Ovary (tissue), 7 donors: ENCODE measurements at regions not wholly inside any gene's neighbourhood (a gene's known extent, or its start where the extent isn't known, plus 50 kb on each side); places are given as distances from the start of the nearest gene placed in this dataset.

Experiments
- DNase-seq, 5 donors: peaks; one replicate each; pipeline ENCODE4 v3.0.0-alpha.2; 2019 to 2020
- H3K27ac ChIP-seq, 2 donors: fragments of 200-600 bp; one replicate each; pipeline versions ENCODE4 v1.5.1 to v1.8.0; 2019 to 2022
- H3K27me3 ChIP-seq: fragments of 200-600 bp; one replicate; pipeline ENCODE4 v1.8.0; 2022
- H3K36me3 ChIP-seq: fragments of 200-600 bp; sonication (generic); one replicate; pipeline ENCODE4 v1.5.1; 2019
- H3K4me1 ChIP-seq: one replicate; pipeline ENCODE4 v1.8.1; 2013; ENCODE audit warnings: mild to moderate bottlenecking, moderate library complexity; ENCODE audit not compliant: insufficient read depth
- H3K4me3 ChIP-seq: fragments of 200-600 bp; sonication (generic); one replicate; pipeline ENCODE4 v1.5.1; 2017
- H3K9me3 ChIP-seq, 2 donors: fragments of 200-600 bp in 1 of 2; sonication (generic) in 1 of 2; one replicate each; pipeline versions ENCODE4 v1.5.1 to v1.8.1; 2013 to 2019; ENCODE audit warnings: mild to moderate bottlenecking in 1 of 2, moderate library complexity in 1 of 2
- EP300 ChIP-seq: sonication (generic); formaldehyde crosslinking; IDR thresholded peaks from one replicate; pipeline ENCODE4 v1.6.1; 2017; ENCODE audit warnings: antibody characterized with exemption
- POLR2A ChIP-seq: fragments of 450-650 bp; IDR thresholded peaks from one replicate; pipeline ENCODE4 v1.6.1; 2017; ENCODE audit warnings: antibody characterized with exemption, mild to moderate bottlenecking, moderate library complexity
- WGBS, 3 donors: extraction: QIAGEN DNeasy Blood & Tissue Kit in 1 of 3; methylation state at CpG; one replicate each; pipeline versions ENCODE4 v1.1.5 to v1.1.7; 2013 to 2017; 5-methylcytosine and 5-hydroxymethylcytosine counted together
- intact Hi-C, 4 donors: fragments of 100-400 bp; cut with DNase I; formaldehyde crosslinking; loops; one replicate each; pipeline versions ENCODE4 v1.11.0 to v1.15.1; 2022 to 2023
- TF ChIP-seq, protein P1 (sequence below), 3 donors: fragments of 450-650 bp in 2 of 3; fragments of 200-600 bp in 1 of 3; IDR thresholded peaks; one replicate each; pipeline versions ENCODE4 v1.5.1 to v1.8.0; 2016 to 2022; ENCODE audit warnings: antibody characterized with exemption in 3 of 3, mild to moderate bottlenecking in 1 of 3
- donor health status: DM: no; HTN: no; CAD: no; lungs with moderate emphysema.
- donor health status: DM: no; HTN: no; CAD: no.
- donor health status: Bipolar disorder and iron deficiency.
- donor health status: DM: no; HTN: no; CAD: no.
- donor health status: DM: yes; HTN: yes; CAD: no.

DNA sequence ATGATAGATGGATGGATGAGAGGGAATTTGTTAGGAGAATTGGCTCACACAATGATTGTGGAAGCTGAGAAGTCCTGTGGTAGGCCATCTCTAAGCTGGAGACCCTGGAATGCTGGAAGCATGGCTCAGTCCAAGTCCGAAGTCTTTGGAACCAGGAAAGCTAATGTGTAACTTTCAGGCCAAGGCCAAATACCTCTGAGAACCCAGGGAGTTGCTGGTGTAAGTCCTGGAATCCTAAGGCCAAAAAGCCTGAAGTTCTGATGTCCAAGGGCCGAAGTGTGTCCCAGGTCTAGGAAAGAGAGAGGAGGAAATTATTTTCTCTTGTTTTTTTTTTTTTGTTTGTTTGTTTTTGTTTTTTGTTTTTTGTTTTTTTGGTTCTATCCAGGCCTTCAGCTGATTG, 492.2 kb upstream of the GCFC2 start:
- 58 to 71% (median 61%) methylated on average over 2 of the region's 2 CpGs for WGBS, 3 donors
- Histone ChIP-seq H3K36me3 (no peaks in the 10 kb centered on the region), H3K4me1 (no peaks in the 10 kb centered on the region), H3K9me3 (no peaks in the 10 kb centered on the region), H3K27ac (no peak overlapping the region), H3K4me3 (no peak overlapping the region), H3K27me3 (no peaks in the 10 kb centered on the region)
- no peak for DNase-seq
- intact Hi-C loops, result no loop called here
- TF ChIP-seq, protein P1, sequence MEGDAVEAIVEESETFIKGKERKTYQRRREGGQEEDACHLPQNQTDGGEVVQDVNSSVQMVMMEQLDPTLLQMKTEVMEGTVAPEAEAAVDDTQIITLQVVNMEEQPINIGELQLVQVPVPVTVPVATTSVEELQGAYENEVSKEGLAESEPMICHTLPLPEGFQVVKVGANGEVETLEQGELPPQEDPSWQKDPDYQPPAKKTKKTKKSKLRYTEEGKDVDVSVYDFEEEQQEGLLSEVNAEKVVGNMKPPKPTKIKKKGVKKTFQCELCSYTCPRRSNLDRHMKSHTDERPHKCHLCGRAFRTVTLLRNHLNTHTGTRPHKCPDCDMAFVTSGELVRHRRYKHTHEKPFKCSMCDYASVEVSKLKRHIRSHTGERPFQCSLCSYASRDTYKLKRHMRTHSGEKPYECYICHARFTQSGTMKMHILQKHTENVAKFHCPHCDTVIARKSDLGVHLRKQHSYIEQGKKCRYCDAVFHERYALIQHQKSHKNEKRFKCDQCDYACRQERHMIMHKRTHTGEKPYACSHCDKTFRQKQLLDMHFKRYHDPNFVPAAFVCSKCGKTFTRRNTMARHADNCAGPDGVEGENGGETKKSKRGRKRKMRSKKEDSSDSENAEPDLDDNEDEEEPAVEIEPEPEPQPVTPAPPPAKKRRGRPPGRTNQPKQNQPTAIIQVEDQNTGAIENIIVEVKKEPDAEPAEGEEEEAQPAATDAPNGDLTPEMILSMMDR (IDR thresholded peaks at IDR 0.05), result no peak
- no peak for TF ChIP-seq EP300
- TF ChIP-seq POLR2A, result no peak

DNA sequence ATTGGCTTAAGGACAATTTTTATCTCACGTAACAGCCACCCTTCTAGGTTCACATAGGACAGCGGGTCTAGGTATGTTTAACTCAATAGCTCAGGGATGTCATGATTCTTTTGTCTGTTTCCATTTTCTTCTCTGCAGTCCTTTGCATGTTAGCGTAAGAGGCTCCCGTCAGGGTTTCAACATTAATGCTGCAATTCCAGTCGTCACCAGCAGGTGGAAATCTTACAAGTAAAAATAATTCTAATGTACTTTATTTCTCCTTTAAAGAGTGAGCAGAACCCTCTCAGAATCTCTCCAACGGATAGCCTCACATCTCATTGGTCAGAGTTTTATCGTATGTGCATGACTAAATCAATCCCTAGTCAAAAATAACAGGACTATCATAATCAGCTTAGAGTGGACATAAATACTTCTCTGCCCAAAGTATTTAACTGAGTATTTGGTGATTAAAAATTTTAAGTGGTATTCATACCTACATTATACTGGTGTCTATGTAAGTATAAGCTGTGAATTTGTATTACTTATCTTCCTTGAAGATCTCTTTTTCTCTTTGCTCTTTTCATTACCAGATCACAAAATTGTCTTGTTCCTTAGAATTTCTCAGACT, 487.2 kb upstream of the GCFC2 start:
- no peaks in the 10 kb centered on the region for H3K4me1 ChIP-seq
- no peaks in the 10 kb centered on the region for H3K9me3 ChIP-seq
- DNase-seq, result peak in 2 of 5 donors; percentile 17 to 30
- H3K36me3 ChIP-seq, result no peaks in the 10 kb centered on the region
- H3K4me3 ChIP-seq, result no peak overlapping the region
- TF ChIP-seq, protein P1 (IDR thresholded peaks at IDR 0.05), result no peak
- TF ChIP-seq EP300 (no peak), POLR2A (no peak)
- intact Hi-C loops, result no loop called here
- H3K27ac ChIP-seq, result no peak overlapping the region
- 21 to 30% (median 29%) methylated on average over 7 of the region's 7 CpGs for WGBS, 3 donors
- no peaks in the 10 kb centered on the region for H3K27me3 ChIP-seq

DNA sequence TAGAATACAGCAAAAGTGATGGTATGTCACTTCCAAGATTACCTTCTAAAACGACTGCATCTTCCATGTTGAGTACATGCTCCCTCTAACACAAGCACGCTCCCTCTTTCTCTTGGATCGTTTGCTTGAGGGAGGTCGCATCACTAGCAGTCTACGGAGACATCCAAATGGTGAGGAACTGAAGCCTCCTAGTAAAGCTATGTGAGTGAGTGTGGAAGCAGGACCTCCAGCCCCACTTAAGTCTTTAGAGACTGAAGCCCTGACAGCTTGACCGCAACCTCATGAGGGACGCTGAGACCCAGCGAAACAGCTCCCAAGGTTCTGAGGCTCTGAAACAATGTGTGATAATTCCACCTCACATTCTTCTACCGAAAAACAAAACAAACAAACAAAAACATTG, 486.7 kb upstream of the GCFC2 start:
- DNase-seq, result no peak
- WGBS, 3 donors, result 72 to 83% (median 76%) methylated on average over 9 of the region's 9 CpGs
- intact Hi-C loops, result no loop called here
- Histone ChIP-seq H3K9me3 (no peaks in the 10 kb centered on the region), H3K27me3 (no peaks in the 10 kb centered on the region), H3K36me3 (no peaks in the 10 kb centered on the region), H3K4me1 (no peaks in the 10 kb centered on the region), H3K4me3 (no peak overlapping the region), H3K27ac (no peak overlapping the region)
- TF ChIP-seq, protein P1 (IDR thresholded peaks at IDR 0.05), result no peak
- TF ChIP-seq EP300 (no peak), POLR2A (no peak)

- Histone ChIP-seq H3K27ac (no peak overlapping the region), H3K9me3 (no peaks in the 10 kb centered on the region), H3K27me3 (no peaks in the 10 kb centered on the region), H3K4me1 (no peaks in the 10 kb centered on the region), H3K36me3 (no peaks in the 10 kb centered on the region), H3K4me3 (no peak overlapping the region)
- DNase-seq, result no peak
- WGBS, 3 donors, result 58 to 77% (median 70%) methylated on average over 5 of the region's 5 CpGs
- TF ChIP-seq, protein P1 (IDR thresholded peaks at IDR 0.05), result no peak
- TF ChIP-seq EP300 (no peak), POLR2A (no peak)
- intact Hi-C loops, result no loop called here
Measured at GRCh38 chr2:76194031-76194775, 483.5 kb upstream of the GCFC2 start.
